Adrenal gland (tissue), 9 donors: ENCODE measurements at regions not wholly inside any gene's neighbourhood (a gene's known extent, or its start where the extent isn't known, plus 50 kb on each side); places are given as distances from the start of the nearest gene placed in this dataset.

Experiments
- DNase-seq, 7 donors: peaks; one replicate each; pipeline ENCODE4 v3.0.0-alpha.2; 2019 to 2020
- H3K27ac ChIP-seq, 5 donors: fragments of 200-600 bp; sonication (generic) in 4 of 5; 1 replicate in 3 of 5; 2 replicates in 2 of 5; pipeline versions ENCODE4 v1.5.1 to v1.8.0; 2016 to 2020; ENCODE audit warnings: mild to moderate bottlenecking in 1 of 5
- H3K27me3 ChIP-seq: fragments of 200-600 bp; 2 replicates; pipeline ENCODE4 v1.8.0; 2021
- H3K36me3 ChIP-seq, 2 donors: fragments of 200-600 bp; replicated peaks in 1 of 2; 1 replicate in 1 of 2; 2 replicates in 1 of 2; pipeline versions ENCODE4 v1.5.1 to v1.8.0; 2018 to 2022
- H3K4me1 ChIP-seq, 2 donors: fragments of 200-600 bp; replicated peaks in 1 of 2; 1 replicate in 1 of 2; 2 replicates in 1 of 2; pipeline versions ENCODE4 v1.5.1 to v1.8.0; 2018 to 2021
- H3K4me3 ChIP-seq, 4 donors: fragments of 200-600 bp; sonication (generic) in 3 of 4; one replicate each; pipeline ENCODE4 v1.5.1; 2016 to 2018
- H3K9me3 ChIP-seq, 3 donors: fragments of 200-600 bp; sonication (generic) in 1 of 3; replicated peaks in 1 of 3; 1 replicate in 2 of 3; 2 replicates in 1 of 3; pipeline versions ENCODE4 v1.5.1 to v1.8.0; 2016 to 2021
- POLR2A ChIP-seq, 2 donors: fragments of 450-650 bp; IDR thresholded peaks; one replicate each; pipeline ENCODE4 v1.6.1; 2017; ENCODE audit warnings: antibody characterized with exemption in 2 of 2, mild to moderate bottlenecking in 2 of 2, moderate library complexity in 1 of 2
- WGBS, 4 donors: extraction: QIAGEN DNeasy Blood & Tissue Kit in 2 of 4; methylation state at CpG; one replicate each; pipeline versions ENCODE4 v1.1.5 to v1.1.7; 2013 to 2017; 5-methylcytosine and 5-hydroxymethylcytosine counted together
- intact Hi-C, 2 donors: fragments of 100-400 bp; cut with DNase I; formaldehyde crosslinking; loops; one replicate each; pipeline versions ENCODE4 v1.14.1 to v1.15.0; 2022 to 2023
- TF ChIP-seq, protein P1 (sequence below), 6 experiments: fragments of 450-650 bp in 4 of 6; fragments of 200-600 bp in 2 of 6; sonication (generic) in 1 of 6; IDR thresholded peaks; 1 replicate in 5 of 6; 2 replicates in 1 of 6; pipeline versions ENCODE4 v1.5.1 to v1.8.0; 2016 to 2021; ENCODE audit warnings: antibody characterized with exemption in 6 of 6, mild to moderate bottlenecking in 2 of 6, moderate library complexity in 1 of 6
- donor health status: healthy with polysubstance abuse.
- donor health status: Bipolar disorder and iron deficiency.
- donor health status: DM: yes; HTN: yes; CAD: no.
- donor health status: DM: no; HTN: no; CAD: no.
- donor health status: DM: no; HTN: no; CAD: no.

GRCh38 chr11:62030071-62030684 is 62.7 kb upstream of the FTH1 start:
- H3K27ac ChIP-seq: no peak overlapping the region
- no peaks in the 10 kb centered on the region for H3K27me3 ChIP-seq
- H3K4me1 ChIP-seq: no peaks in the 10 kb centered on the region
- intact Hi-C loops: no loop called here
- no peaks in the 10 kb centered on the region for H3K9me3 ChIP-seq
- H3K4me3 ChIP-seq: no peak overlapping the region
- H3K36me3 ChIP-seq: no peaks in the 10 kb centered on the region
- no peak for DNase-seq
- no peak for TF ChIP-seq POLR2A (IDR thresholded peaks at IDR 0.05)
- TF ChIP-seq, protein P1, sequence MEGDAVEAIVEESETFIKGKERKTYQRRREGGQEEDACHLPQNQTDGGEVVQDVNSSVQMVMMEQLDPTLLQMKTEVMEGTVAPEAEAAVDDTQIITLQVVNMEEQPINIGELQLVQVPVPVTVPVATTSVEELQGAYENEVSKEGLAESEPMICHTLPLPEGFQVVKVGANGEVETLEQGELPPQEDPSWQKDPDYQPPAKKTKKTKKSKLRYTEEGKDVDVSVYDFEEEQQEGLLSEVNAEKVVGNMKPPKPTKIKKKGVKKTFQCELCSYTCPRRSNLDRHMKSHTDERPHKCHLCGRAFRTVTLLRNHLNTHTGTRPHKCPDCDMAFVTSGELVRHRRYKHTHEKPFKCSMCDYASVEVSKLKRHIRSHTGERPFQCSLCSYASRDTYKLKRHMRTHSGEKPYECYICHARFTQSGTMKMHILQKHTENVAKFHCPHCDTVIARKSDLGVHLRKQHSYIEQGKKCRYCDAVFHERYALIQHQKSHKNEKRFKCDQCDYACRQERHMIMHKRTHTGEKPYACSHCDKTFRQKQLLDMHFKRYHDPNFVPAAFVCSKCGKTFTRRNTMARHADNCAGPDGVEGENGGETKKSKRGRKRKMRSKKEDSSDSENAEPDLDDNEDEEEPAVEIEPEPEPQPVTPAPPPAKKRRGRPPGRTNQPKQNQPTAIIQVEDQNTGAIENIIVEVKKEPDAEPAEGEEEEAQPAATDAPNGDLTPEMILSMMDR (IDR thresholded peaks at IDR 0.05): no peak
- 84 to 90% (median 86%) methylated on average over 8 of the region's 8 CpGs for WGBS, 4 donors

DNA sequence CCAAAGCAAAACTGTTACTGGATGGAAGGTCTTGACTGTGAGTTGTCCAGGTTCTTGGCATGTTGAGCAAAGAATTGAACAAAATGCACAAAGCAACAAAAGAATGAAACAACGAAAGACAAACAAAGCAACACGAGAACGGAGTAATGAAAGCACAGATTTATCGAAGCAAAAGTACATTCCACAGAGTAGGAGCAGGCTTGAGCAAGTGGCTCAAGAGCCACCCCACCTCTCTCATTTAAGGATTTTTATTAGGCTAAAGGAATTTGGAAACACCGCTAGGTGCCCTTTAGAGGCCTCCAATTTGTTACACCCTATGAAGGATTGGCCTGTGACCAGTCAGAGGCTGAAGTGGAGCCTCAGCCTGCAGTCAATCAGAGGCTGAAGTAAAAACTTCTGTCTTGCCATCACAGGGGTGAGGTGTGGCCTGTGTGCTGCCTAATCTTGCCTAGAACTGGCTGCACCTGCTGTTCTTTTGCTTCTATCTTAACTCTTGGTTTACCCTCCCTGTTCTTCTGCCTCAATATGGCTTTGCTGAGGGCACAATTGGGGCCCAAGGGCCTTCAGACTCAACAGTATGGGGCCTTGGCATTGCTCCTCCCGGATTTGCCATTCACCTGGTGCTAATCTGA is 59.4 kb upstream of the FTH1 start:
- DNase-seq: no peak
- intact Hi-C loops: no loop called here
- Histone ChIP-seq H3K36me3 (no peaks in the 10 kb centered on the region), H3K27me3 (no peaks in the 10 kb centered on the region), H3K4me1 (no peaks in the 10 kb centered on the region), H3K9me3 (no peaks in the 10 kb centered on the region), H3K4me3 (no peak overlapping the region), H3K27ac (no peak overlapping the region)
- 92 to 96% (median 94%) methylated on average over 6 of the region's 6 CpGs for WGBS, 4 donors
- TF ChIP-seq, protein P1 (IDR thresholded peaks at IDR 0.05): no peak
- no peak for TF ChIP-seq POLR2A (IDR thresholded peaks at IDR 0.05)

DNA sequence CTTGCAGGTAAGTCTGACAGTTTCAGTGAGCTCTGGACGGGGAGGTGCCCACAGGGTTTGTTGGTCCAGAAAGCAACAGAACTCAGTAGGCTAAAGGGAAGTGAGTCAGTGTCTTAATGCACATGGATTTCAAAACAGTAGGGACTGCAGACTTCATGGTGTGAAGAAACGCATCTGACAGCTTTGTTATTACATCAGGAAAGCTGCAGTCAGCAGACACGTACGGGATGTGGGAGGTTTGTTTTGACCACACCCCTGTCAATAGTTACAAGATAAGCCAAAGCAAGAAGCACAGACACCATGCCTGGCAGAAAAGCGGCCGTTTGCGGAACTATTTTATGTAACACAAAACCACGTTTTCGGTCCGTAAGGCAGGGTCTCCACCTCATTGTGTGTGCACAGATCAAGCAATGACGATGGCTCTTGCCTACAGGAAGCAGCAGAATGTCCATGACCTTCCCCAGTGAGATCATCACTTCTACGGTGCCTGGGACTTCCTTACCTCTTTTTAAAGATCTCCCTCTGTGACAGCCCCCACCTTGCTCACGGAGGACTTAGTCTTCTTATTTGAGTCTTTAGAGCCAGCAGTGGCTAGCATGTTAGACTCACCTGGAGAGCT is 58.2 kb upstream of the FTH1 start:
- H3K36me3 ChIP-seq: no peaks in the 10 kb centered on the region
- intact Hi-C loops: no loop called here
- no peak overlapping the region for H3K4me3 ChIP-seq
- no peak for TF ChIP-seq POLR2A (IDR thresholded peaks at IDR 0.05)
- TF ChIP-seq, protein P1 (IDR thresholded peaks at IDR 0.05): no peak
- no peaks in the 10 kb centered on the region for H3K27me3 ChIP-seq
- DNase-seq: peak; percentile 45 to 79 (median 68)
- H3K27ac ChIP-seq: peak overlapping the region in 4 of 5 donors; percentile 28 to 66 (median 56)
- H3K4me1 ChIP-seq: no peaks in the 10 kb centered on the region
- H3K9me3 ChIP-seq: no peaks in the 10 kb centered on the region
- 44 to 56% (median 48%) methylated on average over 13 of the region's 13 CpGs for WGBS, 4 donors

- intact Hi-C loops: no loop called here
These were observed 57.6 kb upstream of the FTH1 start for GRCh38 chr11:62024936-62025486.

More at GRCh38 chr11:62024936-62025486, 57.6 kb upstream of the FTH1 start:
- H3K27me3 ChIP-seq: no peaks in the 10 kb centered on the region
- no peak for DNase-seq
- peak overlapping the region in 3 of 5 donors; percentile 14 to 66 (median 59) for H3K27ac ChIP-seq
- H3K36me3 ChIP-seq: no peaks in the 10 kb centered on the region
- TF ChIP-seq POLR2A (IDR thresholded peaks at IDR 0.05): no peak
- TF ChIP-seq, protein P1 (IDR thresholded peaks at IDR 0.05): no peak
- no peak overlapping the region for H3K4me3 ChIP-seq
- no peaks in the 10 kb centered on the region for H3K9me3 ChIP-seq
- no peaks in the 10 kb centered on the region for H3K4me1 ChIP-seq
- 59 to 68% (median 59%) methylated on average over 6 of the region's 6 CpGs for WGBS, 4 donors
